Smooth muscle cell (in vitro differentiated cells): ENCODE measurements at regions not wholly inside any gene's neighbourhood (a gene's known extent, or its start where the extent isn't known, plus 50 kb on each side); places are given as distances from the start of the nearest gene placed in this dataset.

Experiments used
- DNase-seq: peaks from one replicate; lab custom pipeline; 2025; ENCODE audit not compliant: unreplicated experiment; lab: John Stamatoyannopoulos, UW
- H2AFZ ChIP-seq: fragments of 200-600 bp; sonication (generic); 2 replicates; pipeline ENCODE4 v1.6.0; 2016; ENCODE audit warnings: antibody characterized with exemption, low read depth, mild to moderate bottlenecking
- H3F3A ChIP-seq: fragments of 200-600 bp; sonication (generic); 2 replicates; pipeline ENCODE4 v1.6.0; 2017; ENCODE audit warnings: antibody characterized with exemption, low read depth
- H3K27ac ChIP-seq: fragments of 200-600 bp; sonication (generic); 2 replicates; pipeline ENCODE4 v1.5.1; 2016; ENCODE audit warnings: low read depth, mild to moderate bottlenecking
- H3K27me3 ChIP-seq: fragments of 200-600 bp; sonication (generic); 2 replicates; pipeline ENCODE4 v1.6.1; 2016; ENCODE audit warnings: low read depth, mild to moderate bottlenecking
- H3K36me3 ChIP-seq: fragments of 200-600 bp; sonication (generic); 2 replicates; pipeline ENCODE4 v1.5.1; 2016; ENCODE audit warnings: low read depth
- H3K4me1 ChIP-seq: fragments of 200-600 bp; sonication (generic); 2 replicates; pipeline ENCODE4 v1.5.1; 2016; ENCODE audit warnings: low read depth
- H3K4me2 ChIP-seq: fragments of 200-600 bp; sonication (generic); 2 replicates; pipeline ENCODE4 v1.6.0; 2016; ENCODE audit warnings: mild to moderate bottlenecking
- H3K4me3 ChIP-seq: fragments of 200-600 bp; sonication (generic); 2 replicates; pipeline ENCODE4 v1.5.1; 2016; ENCODE audit warnings: mild to moderate bottlenecking
- H3K79me2 ChIP-seq: fragments of 200-600 bp; sonication (generic); 2 replicates; pipeline ENCODE4 v1.6.0; 2016; ENCODE audit warnings: low read depth, mild to moderate bottlenecking
- H3K9ac ChIP-seq: fragments of 200-600 bp; sonication (generic); 2 replicates; pipeline ENCODE4 v1.6.0; 2016; ENCODE audit warnings: low read depth
- H3K9me3 ChIP-seq: fragments of 200-600 bp; sonication (generic); replicated peaks from 2 replicates; pipeline ENCODE4 v1.5.1; 2016; ENCODE audit warnings: low read depth
- H4K20me1 ChIP-seq: fragments of 200-600 bp; sonication (generic); 2 replicates; pipeline ENCODE4 v1.6.0; 2016; ENCODE audit warnings: low read depth
- CTCF ChIP-seq: fragments of 200-600 bp; sonication (generic); IDR thresholded peaks from 2 replicates; pipeline ENCODE4 v1.5.1; 2017; ENCODE audit warnings: borderline replicate concordance, mild to moderate bottlenecking, antibody characterized with exemption; ENCODE audit not compliant: insufficient read depth, poor library complexity, severe bottlenecking
- WGBS: methylation state at CpG from one replicate; pipeline ENCODE4 v1.1.7; 2016; ENCODE audit warnings: low lambda C conversion rate; 5-methylcytosine and 5-hydroxymethylcytosine counted together

- Histone ChIP-seq H3K79me2 (no peaks in the 10 kb centered on the region), H3K27ac (no peak overlapping the region), H3K4me1 (no peaks in the 10 kb centered on the region), H3K27me3 (no peaks in the 10 kb centered on the region), H3K9me3 (no peaks in the 10 kb centered on the region), H3F3A (no peaks in the 10 kb centered on the region), H3K4me2 (no peak overlapping the region), H4K20me1 (no peaks in the 10 kb centered on the region), H2AFZ (no peak overlapping the region), H3K9ac (no peak overlapping the region), H3K4me3 (no peak overlapping the region), H3K36me3 (no peaks in the 10 kb centered on the region)
- TF ChIP-seq CTCF, result no peak
- 75% methylated on average over 5 of the region's 5 CpGs for WGBS
- no peak for DNase-seq
Observed at GRCh38 chr10:31179091-31179680, 139.8 kb upstream of the ZEB1 start.

GRCh38 chr10:31186225-31187000 lies 132.6 kb upstream of the ZEB1 start:
- Histone ChIP-seq H3K4me1 (peaks cover 6% of the 10 kb centered on the region), H3K27ac (no peak overlapping the region)
- DNase-seq, result no peak

GRCh38 chr10:31187182-31187581 lies 131.8 kb upstream of the ZEB1 start:
- Histone ChIP-seq H2AFZ (no peak overlapping the region), H3K79me2 (no peaks in the 10 kb centered on the region), H4K20me1 (no peaks in the 10 kb centered on the region), H3K4me1 (peaks cover 6% of the 10 kb centered on the region), H3K4me3 (no peak overlapping the region), H3K27ac (no peak overlapping the region), H3F3A (no peaks in the 10 kb centered on the region), H3K4me2 (no peak overlapping the region), H3K27me3 (no peaks in the 10 kb centered on the region), H3K9ac (no peak overlapping the region), H3K36me3 (no peaks in the 10 kb centered on the region), H3K9me3 (no peaks in the 10 kb centered on the region)
- TF ChIP-seq CTCF, result no peak
- 93% methylated on average over 2 of the region's 2 CpGs for WGBS
- no peak for DNase-seq

More at GRCh38 chr10:31186225-31187000, 132.6 kb upstream of the ZEB1 start:
- H3K27me3 ChIP-seq, result no peaks in the 10 kb centered on the region
- no peak overlapping the region for H3K4me3 ChIP-seq
- H3F3A ChIP-seq, result no peaks in the 10 kb centered on the region
- H4K20me1 ChIP-seq, result no peaks in the 10 kb centered on the region
- no peak for TF ChIP-seq CTCF
- no peaks in the 10 kb centered on the region for H3K79me2 ChIP-seq
- 82% methylated on average over 7 of the region's 7 CpGs for WGBS
- H3K4me2 ChIP-seq, result no peak overlapping the region
- no peaks in the 10 kb centered on the region for H3K9me3 ChIP-seq
- no peak overlapping the region for H2AFZ ChIP-seq
- no peak overlapping the region for H3K9ac ChIP-seq
- H3K36me3 ChIP-seq, result no peaks in the 10 kb centered on the region
